ENCODE measurements at regions not wholly inside any gene's neighbourhood (a gene's known extent, or its start where the extent isn't known, plus 50 kb on each side); places are given as distances from the start of the nearest gene placed in this dataset.

DNA sequence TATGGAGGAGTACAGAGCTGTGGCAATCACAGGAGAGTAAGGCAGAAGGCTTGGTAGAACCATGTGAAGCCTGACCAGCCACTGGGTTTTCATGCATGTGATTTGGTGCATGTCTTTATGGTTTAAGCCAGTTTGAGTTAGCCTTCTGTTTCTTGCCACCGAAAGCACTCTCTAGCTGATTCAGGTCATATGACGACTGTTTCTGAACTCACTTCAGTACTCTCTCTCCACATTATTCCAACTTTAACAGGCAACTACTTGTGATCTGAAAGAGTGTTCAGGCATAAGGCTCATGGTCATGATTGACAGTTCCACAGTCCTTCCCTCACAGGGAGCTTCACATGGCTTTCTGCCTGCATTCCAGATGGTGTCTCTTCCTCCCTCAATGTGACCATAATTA, 63.3 kb upstream of the TAB2 start:
- TF ChIP-seq EZH2 (IDR thresholded peaks at IDR 0.05; ENCODE audit: low read length): no peak
- TF ChIP-seq, protein P1, sequence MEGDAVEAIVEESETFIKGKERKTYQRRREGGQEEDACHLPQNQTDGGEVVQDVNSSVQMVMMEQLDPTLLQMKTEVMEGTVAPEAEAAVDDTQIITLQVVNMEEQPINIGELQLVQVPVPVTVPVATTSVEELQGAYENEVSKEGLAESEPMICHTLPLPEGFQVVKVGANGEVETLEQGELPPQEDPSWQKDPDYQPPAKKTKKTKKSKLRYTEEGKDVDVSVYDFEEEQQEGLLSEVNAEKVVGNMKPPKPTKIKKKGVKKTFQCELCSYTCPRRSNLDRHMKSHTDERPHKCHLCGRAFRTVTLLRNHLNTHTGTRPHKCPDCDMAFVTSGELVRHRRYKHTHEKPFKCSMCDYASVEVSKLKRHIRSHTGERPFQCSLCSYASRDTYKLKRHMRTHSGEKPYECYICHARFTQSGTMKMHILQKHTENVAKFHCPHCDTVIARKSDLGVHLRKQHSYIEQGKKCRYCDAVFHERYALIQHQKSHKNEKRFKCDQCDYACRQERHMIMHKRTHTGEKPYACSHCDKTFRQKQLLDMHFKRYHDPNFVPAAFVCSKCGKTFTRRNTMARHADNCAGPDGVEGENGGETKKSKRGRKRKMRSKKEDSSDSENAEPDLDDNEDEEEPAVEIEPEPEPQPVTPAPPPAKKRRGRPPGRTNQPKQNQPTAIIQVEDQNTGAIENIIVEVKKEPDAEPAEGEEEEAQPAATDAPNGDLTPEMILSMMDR (optimal IDR thresholded peaks at IDR 0.05 in 1 of 3, IDR thresholded peaks at IDR 0.05 in 1 of 3, conservative IDR thresholded peaks at IDR 0.05 in 1 of 3; ENCODE audit: extremely low read depth in 1 of 3, insufficient read depth in 2 of 3, low read length in 3 of 3): no peak

Data from keratinocyte (primary cell).